CD8-positive, alpha-beta memory T cell (primary cell): ENCODE measurements at regions not wholly inside any gene's neighbourhood (a gene's known extent, or its start where the extent isn't known, plus 50 kb on each side); places are given as distances from the start of the nearest gene placed in this dataset.

Experiments used
- CTCF ChIA-PET: fragments of 350-600 bp; sonication (Branson Sonifier 250); formaldehyde crosslinking; loops from one replicate; lab custom pipeline; 2021; ENCODE audit warnings: antibody characterized with exemption; lab: Charles Lee
- POLR2A ChIA-PET: fragments of 350-600 bp; sonication (Branson Sonifier 250); formaldehyde crosslinking; loops from one replicate; lab custom pipeline; 2021; ENCODE audit warnings: antibody characterized with exemption; lab: Charles Lee
- DNase-seq, 5 donors: peaks; one replicate each; pipeline versions ENCODE4 v3.0.0 to v3.0.0-alpha.2; 2020 to 2022; ENCODE audit warnings: mixed read lengths in 1 of 5
- H3K27ac ChIP-seq: one replicate; pipeline ENCODE4 v1.7.0; 2013; ENCODE audit warnings: low read depth, mild to moderate bottlenecking, low read length, moderate library complexity
- H3K27me3 ChIP-seq: 2 replicates; pipeline ENCODE4 v1.7.0; 2013; ENCODE audit warnings: low read length, mild to moderate bottlenecking; ENCODE audit not compliant: insufficient read depth, poor library complexity, severe bottlenecking
- H3K36me3 ChIP-seq: 2 replicates; pipeline ENCODE4 v1.7.0; 2013; ENCODE audit warnings: mild to moderate bottlenecking, low read length, moderate library complexity; ENCODE audit not compliant: insufficient read depth
- H3K4me1 ChIP-seq: 2 replicates; pipeline ENCODE4 v1.7.0; 2013; ENCODE audit warnings: mild to moderate bottlenecking, low read length, moderate library complexity; ENCODE audit not compliant: insufficient read depth
- H3K4me3 ChIP-seq: 2 replicates; pipeline ENCODE4 v1.7.0; 2013; ENCODE audit warnings: mild to moderate bottlenecking, low read length
- H3K9me3 ChIP-seq: 2 replicates; pipeline ENCODE4 v1.7.0; 2013; ENCODE audit warnings: mild to moderate bottlenecking, low read length
- H3K27ac Mint-ChIP-seq, 8 donors: one replicate each; pipeline ENCODE4 v1.8.0; 2020 to 2021; ENCODE audit warnings: mixed read lengths in 8 of 8, mild to moderate bottlenecking in 6 of 8, inconsistent platforms in 3 of 8, moderate library complexity in 3 of 8
- H3K27me3 Mint-ChIP-seq, 2 donors: one replicate each; pipeline ENCODE4 v1.8.0; 2020 to 2021; ENCODE audit warnings: mixed read lengths in 2 of 2, mild to moderate bottlenecking in 1 of 2, moderate library complexity in 1 of 2
- H3K36me3 Mint-ChIP-seq, 3 donors: one replicate each; pipeline ENCODE4 v1.8.0; 2020 to 2021; ENCODE audit warnings: mixed read lengths in 3 of 3, inconsistent platforms in 1 of 3, mild to moderate bottlenecking in 1 of 3
- H3K4me1 Mint-ChIP-seq, 3 donors: one replicate each; pipeline ENCODE4 v1.8.0; 2020 to 2021; ENCODE audit warnings: mixed read lengths in 3 of 3, inconsistent platforms in 1 of 3, mild to moderate bottlenecking in 1 of 3
- H3K4me3 Mint-ChIP-seq, 7 donors: one replicate each; pipeline ENCODE4 v1.8.0; 2020 to 2021; ENCODE audit warnings: mixed read lengths in 7 of 7, mild to moderate bottlenecking in 6 of 7, moderate library complexity in 4 of 7, inconsistent platforms in 2 of 7
- H3K9me3 Mint-ChIP-seq, 5 donors: one replicate each; pipeline ENCODE4 v1.8.0; 2020 to 2022; ENCODE audit warnings: mixed read lengths in 5 of 5, mild to moderate bottlenecking in 3 of 5, moderate library complexity in 2 of 5, inconsistent platforms in 1 of 5

DNA sequence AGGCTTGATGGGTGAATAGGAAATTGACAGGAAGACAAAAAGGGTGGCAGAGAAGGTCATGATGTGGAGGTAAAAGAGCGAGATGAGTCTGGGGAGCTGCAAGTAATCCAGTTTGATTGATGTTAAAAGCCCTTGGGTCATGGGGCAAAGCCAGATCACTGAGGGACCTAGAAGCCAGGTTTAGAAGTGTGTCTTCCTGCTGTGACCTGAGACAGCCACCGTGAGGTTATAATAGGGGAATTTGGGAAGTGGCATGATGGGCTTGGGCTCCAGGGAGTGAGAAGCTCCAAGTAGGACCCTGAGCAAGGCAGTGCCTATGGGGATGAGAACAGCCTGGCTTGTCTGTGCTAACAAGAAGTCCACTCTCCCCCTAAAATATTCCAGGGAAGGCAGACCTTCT, 298.5 kb downstream of the RPLP1 start:
- Mint-ChIP-seq H3K36me3 (peaks cover 0 to 9% (median 2%) of the 10 kb centered on the region in 3 donors), H3K4me1 (peaks cover 43 to 79% (median 78%) of the 10 kb centered on the region in 3 donors)
- CTCF ChIA-PET, result interaction anchor here (1.3 to 2.4 kb wide), 3 partner anchors 10 to 741 kb away, joined by 3 to 6 read pairs (median 5); no protein-coding TSS in a partner anchor

DNA sequence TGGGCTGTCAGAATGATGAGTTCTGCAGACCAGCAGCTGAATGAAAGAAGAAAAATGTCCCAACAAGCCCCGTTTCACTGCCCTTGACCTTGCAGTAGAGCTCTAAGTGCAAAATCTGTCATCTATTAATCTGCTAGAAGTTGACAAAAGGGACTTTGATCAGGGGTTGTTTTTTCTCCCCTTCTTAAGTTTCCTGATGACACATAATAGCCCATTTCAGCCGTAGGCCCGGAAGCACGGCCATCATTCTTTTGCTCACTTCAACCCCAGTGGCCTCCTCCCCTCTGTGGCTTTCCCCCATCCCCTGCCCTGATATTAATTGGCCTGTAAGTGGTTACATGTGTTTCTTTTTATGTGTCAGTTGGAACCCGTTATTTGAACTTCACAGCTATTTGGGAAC, 298.9 kb downstream of the RPLP1 start:
- peak overlapping the region in 1 of 7 donors; percentile 24 for H3K4me3 Mint-ChIP-seq
- H3K27ac ChIP-seq, result no peak overlapping the region
- H3K36me3 Mint-ChIP-seq, result peaks cover 0 to 9% (median 2%) of the 10 kb centered on the region in 3 donors
- H3K36me3 ChIP-seq, result no peaks in the 10 kb centered on the region
- H3K27me3 Mint-ChIP-seq, result peaks cover 0 to 15% of the 10 kb centered on the region in 2 donors
- POLR2A ChIA-PET, result interaction anchor here (0.5 to 0.7 kb wide), 2 partner anchors 249 to 513 kb away, joined by 3 to 4 read pairs; no protein-coding TSS in a partner anchor
- peaks cover 42% of the 10 kb centered on the region for H3K4me1 ChIP-seq
- H3K4me1 Mint-ChIP-seq, result peaks cover 47 to 83% (median 82%) of the 10 kb centered on the region in 3 donors
- H3K9me3 Mint-ChIP-seq, result peaks cover 7 to 13% (median 12%) of the 10 kb centered on the region in 5 donors
- no peak overlapping the region for H3K4me3 ChIP-seq
- DNase-seq, result no peak
- H3K27ac Mint-ChIP-seq, result peak overlapping the region in 3 of 8 donors; percentile 11 to 61 (median 22)
- CTCF ChIA-PET, result interaction anchor here (0.9 to 2.4 kb wide), 4 partner anchors 9 to 741 kb away, joined by 3 to 6 read pairs (median 4); no protein-coding TSS in a partner anchor
- no peaks in the 10 kb centered on the region for H3K9me3 ChIP-seq
- H3K27me3 ChIP-seq, result no peaks in the 10 kb centered on the region

More for the DNA sequence above, 298.5 kb downstream of the RPLP1 start:
- H3K9me3 Mint-ChIP-seq, result peaks cover 7 to 13% (median 12%) of the 10 kb centered on the region in 5 donors
- Histone ChIP-seq H3K27me3 (no peaks in the 10 kb centered on the region), H3K4me3 (no peak overlapping the region), H3K27ac (no peak overlapping the region), H3K9me3 (no peaks in the 10 kb centered on the region), H3K36me3 (no peaks in the 10 kb centered on the region), H3K4me1 (peaks cover 37% of the 10 kb centered on the region)
- H3K4me3 Mint-ChIP-seq, result peak overlapping the region in 1 of 7 donors; percentile 24
- POLR2A ChIA-PET, result interaction anchor here (0.5 to 0.7 kb wide), 2 partner anchors 249 to 514 kb away, joined by 3 to 4 read pairs; no protein-coding TSS in a partner anchor
- H3K27ac Mint-ChIP-seq, result peak overlapping the region in 1 of 8 donors; percentile 2
- DNase-seq, result no peak
- peaks cover 0 to 16% of the 10 kb centered on the region in 2 donors for H3K27me3 Mint-ChIP-seq

DNA sequence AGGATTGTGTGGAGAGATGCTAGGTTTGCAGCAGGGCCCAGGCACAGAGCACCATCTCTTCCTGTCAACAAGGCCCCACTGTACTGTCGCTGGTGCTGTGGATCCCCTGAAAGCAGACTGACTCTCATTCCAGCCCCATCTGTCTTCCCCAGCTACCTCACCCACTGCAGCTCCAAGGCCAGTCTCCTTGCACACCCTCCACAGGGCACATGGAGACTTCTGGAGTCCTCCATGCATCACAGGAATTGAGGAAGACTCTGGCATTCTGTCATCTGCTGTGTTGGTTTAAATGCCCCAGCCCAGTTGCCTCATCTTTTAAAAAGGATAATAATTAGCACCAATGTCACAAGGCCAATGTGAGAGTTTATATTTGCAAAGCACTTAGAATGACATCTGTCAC, 301.2 kb downstream of the RPLP1 start:
- no peak overlapping the region for H3K4me3 ChIP-seq

GRCh38 chr15:69754313-69754712, 301.7 kb downstream of the RPLP1 start:
- Histone ChIP-seq H3K27ac (no peak overlapping the region), H3K4me3 (peak overlapping the region; percentile 3), H3K36me3 (no peaks in the 10 kb centered on the region), H3K4me1 (peaks cover 68% of the 10 kb centered on the region), H3K27me3 (no peaks in the 10 kb centered on the region), H3K9me3 (no peaks in the 10 kb centered on the region)
- Mint-ChIP-seq H3K4me3 (peak overlapping the region in 5 of 7 donors; percentile 33 to 80 (median 44)), H3K27ac (peak overlapping the region in 4 of 8 donors; percentile 4 to 80 (median 40)), H3K9me3 (peaks cover 10 to 13% (median 12%) of the 10 kb centered on the region in 5 donors), H3K27me3 (peaks cover 0 to 10% of the 10 kb centered on the region in 2 donors), H3K36me3 (peaks cover 0 to 9% (median 2%) of the 10 kb centered on the region in 3 donors), H3K4me1 (peaks cover 69 to 97% (median 97%) of the 10 kb centered on the region in 3 donors)
- ChIA-PET CTCF (interaction anchor here (2.1 kb wide), 1 partner anchor 40 kb away, joined by 6 read pairs; no protein-coding TSS in a partner anchor), POLR2A (no interaction called here)
- DNase-seq, result no peak

More for the DNA sequence above, 301.2 kb downstream of the RPLP1 start:
- Histone ChIP-seq H3K4me1 (peaks cover 65% of the 10 kb centered on the region), H3K36me3 (no peaks in the 10 kb centered on the region), H3K27me3 (no peaks in the 10 kb centered on the region), H3K9me3 (no peaks in the 10 kb centered on the region), H3K27ac (no peak overlapping the region)
- Mint-ChIP-seq H3K36me3 (peaks cover 0 to 9% (median 2%) of the 10 kb centered on the region in 3 donors), H3K4me3 (peak overlapping the region in 1 of 7 donors; percentile 80), H3K9me3 (peaks cover 8 to 13% (median 12%) of the 10 kb centered on the region in 5 donors), H3K27me3 (peaks cover 0 to 9% of the 10 kb centered on the region in 2 donors), H3K27ac (peak overlapping the region in 1 of 8 donors; percentile 4), H3K4me1 (peaks cover 65 to 97% (median 97%) of the 10 kb centered on the region in 3 donors)
- ChIA-PET POLR2A (no interaction called here), CTCF (interaction anchor here (1.1 kb wide), 1 partner anchor 26 kb away, joined by 3 read pairs; no protein-coding TSS in a partner anchor)
- no peak for DNase-seq

DNA sequence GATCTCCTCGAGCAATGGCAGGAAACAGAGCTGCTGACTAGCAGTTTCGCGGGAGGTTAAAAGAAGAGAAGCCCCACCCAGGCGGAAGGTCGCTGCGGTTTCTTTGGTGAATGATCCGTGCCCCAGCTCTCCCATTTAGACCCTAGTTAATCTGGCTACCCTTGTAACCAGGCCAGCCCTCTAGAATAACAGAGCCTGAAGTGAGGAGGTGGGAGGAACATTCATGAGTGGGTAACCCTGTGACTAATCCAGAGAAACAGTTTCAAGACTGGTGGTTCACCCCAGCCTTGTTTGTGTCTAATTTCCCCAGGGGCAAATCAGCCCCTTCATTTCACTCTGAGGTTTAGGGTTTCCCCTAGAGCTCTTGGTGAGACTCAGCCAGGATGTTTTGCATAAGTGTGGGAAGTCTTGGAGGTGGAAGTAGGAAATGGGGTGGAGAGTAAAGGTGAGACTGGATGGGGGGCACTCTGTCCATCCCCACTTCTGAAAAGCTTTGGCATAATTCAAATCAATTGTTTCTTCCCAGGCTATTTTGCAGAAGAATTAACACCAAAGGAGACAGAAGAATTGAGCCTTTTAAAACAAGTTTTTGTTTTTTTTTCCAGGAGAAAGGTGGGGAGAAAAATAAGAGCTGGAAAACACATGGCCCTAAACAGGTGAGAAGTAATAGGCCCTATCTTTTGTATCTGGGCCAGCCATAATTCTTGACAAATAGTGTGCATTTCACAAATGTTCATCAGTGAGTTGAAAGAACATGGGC, 303.1 kb downstream of the RPLP1 start:
- DNase-seq, result peak; percentile 48 to 84 (median 67)
- Mint-ChIP-seq H3K9me3 (peaks cover 10 to 13% (median 12%) of the 10 kb centered on the region in 5 donors), H3K4me3 (peak overlapping the region; percentile 47 to 81 (median 74)), H3K27me3 (peaks cover 0 to 14% of the 10 kb centered on the region in 2 donors), H3K4me1 (peaks cover 78 to 98% (median 97%) of the 10 kb centered on the region in 3 donors), H3K27ac (peak overlapping the region; percentile 80 to 92 (median 86)), H3K36me3 (peaks cover 0 to 9% (median 2%) of the 10 kb centered on the region in 3 donors)
- ChIA-PET CTCF (interaction anchor here (0.9 to 2.1 kb wide), 3 partner anchors 27 to 267 kb away, joined by 3 to 6 read pairs (median 4); no protein-coding TSS in a partner anchor), POLR2A (interaction anchor here (0.5 to 2.3 kb wide), 6 partner anchors 12 to 344 kb away, joined by 3 to 10 read pairs (median 4); partner anchors contain the start of gene TLE3)
- Histone ChIP-seq H3K27me3 (no peaks in the 10 kb centered on the region), H3K27ac (peak overlapping the region; percentile 11), H3K4me1 (peaks cover 74% of the 10 kb centered on the region), H3K36me3 (no peaks in the 10 kb centered on the region), H3K4me3 (peak overlapping the region; percentile 42), H3K9me3 (no peaks in the 10 kb centered on the region)

GRCh38 chr15:69756440-69756839, 303.8 kb downstream of the RPLP1 start:
- peaks cover 80 to 98% (median 97%) of the 10 kb centered on the region in 3 donors for H3K4me1 Mint-ChIP-seq
- H3K9me3 Mint-ChIP-seq, result peaks cover 10 to 13% (median 12%) of the 10 kb centered on the region in 5 donors
- peak overlapping the region in 5 of 7 donors; percentile 20 to 81 (median 80) for H3K4me3 Mint-ChIP-seq
- peak overlapping the region in 5 of 8 donors; percentile 78 to 90 (median 87) for H3K27ac Mint-ChIP-seq
- peaks cover 0 to 9% (median 2%) of the 10 kb centered on the region in 3 donors for H3K36me3 Mint-ChIP-seq
- Histone ChIP-seq H3K9me3 (no peaks in the 10 kb centered on the region), H3K27ac (no peak overlapping the region), H3K4me3 (no peak overlapping the region), H3K27me3 (no peaks in the 10 kb centered on the region), H3K36me3 (no peaks in the 10 kb centered on the region), H3K4me1 (peaks cover 81% of the 10 kb centered on the region)
- no peak for DNase-seq
- peaks cover 0 to 17% of the 10 kb centered on the region in 2 donors for H3K27me3 Mint-ChIP-seq
- CTCF ChIA-PET, result interaction anchor here (0.9 to 2.1 kb wide), 5 partner anchors 28 to 733 kb away, joined by 3 to 6 read pairs (median 4); no protein-coding TSS in a partner anchor
- POLR2A ChIA-PET, result interaction anchor here (2.3 kb wide), 1 partner anchor 340 kb away, joined by 10 read pairs; the partner anchor contains the start of gene TLE3

GRCh38 chr15:69757186-69757585, 304.6 kb downstream of the RPLP1 start:
- no peak overlapping the region for H3K4me3 ChIP-seq
- no peaks in the 10 kb centered on the region for H3K9me3 ChIP-seq
- ChIA-PET POLR2A (interaction anchor here (2.3 kb wide), 1 partner anchor 340 kb away, joined by 10 read pairs; the partner anchor contains the start of gene TLE3), CTCF (interaction anchor here (0.8 to 2.3 kb wide), 4 partner anchors 13 to 732 kb away, joined by 4 to 5 read pairs (median 4); no protein-coding TSS in a partner anchor)
- peak overlapping the region in 6 of 8 donors; percentile 3 to 89 (median 68) for H3K27ac Mint-ChIP-seq
- H3K4me1 Mint-ChIP-seq, result peaks cover 84 to 98% (median 97%) of the 10 kb centered on the region in 3 donors
- H3K4me3 Mint-ChIP-seq, result peak overlapping the region in 5 of 7 donors; percentile 8 to 81 (median 41)
- peaks cover 0 to 9% (median 2%) of the 10 kb centered on the region in 3 donors for H3K36me3 Mint-ChIP-seq
- H3K36me3 ChIP-seq, result no peaks in the 10 kb centered on the region
- H3K27me3 ChIP-seq, result no peaks in the 10 kb centered on the region
- no peak overlapping the region for H3K27ac ChIP-seq
- peaks cover 0 to 15% of the 10 kb centered on the region in 2 donors for H3K27me3 Mint-ChIP-seq
- H3K4me1 ChIP-seq, result peaks cover 87% of the 10 kb centered on the region
- no peak for DNase-seq
- peaks cover 10 to 13% (median 12%) of the 10 kb centered on the region in 5 donors for H3K9me3 Mint-ChIP-seq
